DOHH2 (cell line): ENCODE measurements at regions not wholly inside any gene's neighbourhood (a gene's known extent, or its start where the extent isn't known, plus 50 kb on each side); places are given as distances from the start of the nearest gene placed in this dataset.

Source experiments
- H3F3A ChIP-seq: fragments of 200-600 bp; sonication (generic), shearing (Covaris generic); 2 replicates; pipeline ENCODE4 v1.6.0; 2016; ENCODE audit warnings: antibody characterized with exemption, mild to moderate bottlenecking; ENCODE audit not compliant: control insufficient read depth, insufficient read depth
- H3K27ac ChIP-seq: fragments of 200-600 bp; sonication (generic); 2 replicates; pipeline ENCODE4 v1.5.1; 2014; ENCODE audit warnings: low read depth, mild to moderate bottlenecking, low read length, moderate library complexity
- H3K27me3 ChIP-seq: fragments of 200-600 bp; sonication (generic); 2 replicates; pipeline ENCODE4 v1.6.1; 2014; ENCODE audit warnings: mild to moderate bottlenecking, low read length, mixed read lengths; ENCODE audit not compliant: control insufficient read depth
- H3K36me3 ChIP-seq: fragments of 200-600 bp; sonication (generic); 2 replicates; pipeline ENCODE4 v1.6.1; 2014; ENCODE audit warnings: mild to moderate bottlenecking, low read length, moderate library complexity, mixed read lengths; ENCODE audit not compliant: control insufficient read depth
- H3K4me1 ChIP-seq: fragments of 200-600 bp; sonication (generic); 2 replicates; pipeline ENCODE4 v1.6.1; 2014; ENCODE audit warnings: mild to moderate bottlenecking, low read length, mixed read lengths; ENCODE audit not compliant: control insufficient read depth
- H3K4me2 ChIP-seq: fragments of 200-600 bp; sonication (generic); 2 replicates; pipeline ENCODE4 v1.6.0; 2014; ENCODE audit warnings: mild to moderate bottlenecking, low read length, moderate library complexity
- H3K4me3 ChIP-seq: fragments of 200-600 bp; sonication (generic); 2 replicates; pipeline ENCODE4 v1.5.1; 2014; ENCODE audit warnings: mild to moderate bottlenecking, low read length, mixed read lengths
- H3K79me2 ChIP-seq: fragments of 200-600 bp; sonication (generic); 2 replicates; pipeline ENCODE4 v1.6.1; 2014; ENCODE audit warnings: mild to moderate bottlenecking, low read length, mixed read lengths; ENCODE audit not compliant: control insufficient read depth
- H3K9me2 ChIP-seq: fragments of 200-600 bp; sonication (generic); replicated peaks from 2 replicates; pipeline ENCODE4 v1.6.1; 2014; ENCODE audit warnings: mild to moderate bottlenecking, low read length, mixed read lengths; ENCODE audit not compliant: control insufficient read depth
- H3K9me3 ChIP-seq: fragments of 200-600 bp; sonication (generic); 2 replicates; pipeline ENCODE4 v1.6.1; 2014; ENCODE audit warnings: antibody characterized with exemption, low read length, mixed read lengths; ENCODE audit not compliant: control insufficient read depth, insufficient read depth
- H4K20me1 ChIP-seq: fragments of 200-600 bp; sonication (generic); 2 replicates; pipeline ENCODE4 v1.6.0; 2014; ENCODE audit warnings: low read depth, mild to moderate bottlenecking, antibody characterized with exemption, low read length, moderate library complexity; ENCODE audit not compliant: control insufficient read depth, insufficient read depth
- EZH2phosphoT487 ChIP-seq: fragments of 200-600 bp; sonication (generic); IDR thresholded peaks from 2 replicates; pipeline ENCODE4 v1.6.1; 2017; ENCODE audit warnings: borderline replicate concordance, mild to moderate bottlenecking, antibody characterized with exemption, low read length, moderate library complexity, mixed read lengths
- TF ChIP-seq, protein P1 (sequence below): fragments of 200-600 bp; sonication (generic); IDR thresholded peaks from one replicate; pipeline ENCODE4 v1.5.1; 2014; ENCODE audit warnings: antibody characterized with exemption, mild to moderate bottlenecking, low read depth, low read length; ENCODE audit not compliant: poor library complexity, severe bottlenecking

GRCh38 chr10:125568156-125568555 lies 114.8 kb downstream of the TEX36 start:
- Histone ChIP-seq H3F3A (no peaks in the 10 kb centered on the region), H3K27ac (no peak overlapping the region), H3K9me2 (no peaks in the 10 kb centered on the region), H3K9me3 (no peaks in the 10 kb centered on the region), H3K4me1 (no peaks in the 10 kb centered on the region), H3K27me3 (peaks cover 4% of the 10 kb centered on the region; the same call in 1 of the 2 replicates), H3K79me2 (no peaks in the 10 kb centered on the region), H4K20me1 (no peaks in the 10 kb centered on the region), H3K4me2 (no peak overlapping the region), H3K4me3 (no peak overlapping the region), H3K36me3 (no peaks in the 10 kb centered on the region)
- TF ChIP-seq, protein P1, sequence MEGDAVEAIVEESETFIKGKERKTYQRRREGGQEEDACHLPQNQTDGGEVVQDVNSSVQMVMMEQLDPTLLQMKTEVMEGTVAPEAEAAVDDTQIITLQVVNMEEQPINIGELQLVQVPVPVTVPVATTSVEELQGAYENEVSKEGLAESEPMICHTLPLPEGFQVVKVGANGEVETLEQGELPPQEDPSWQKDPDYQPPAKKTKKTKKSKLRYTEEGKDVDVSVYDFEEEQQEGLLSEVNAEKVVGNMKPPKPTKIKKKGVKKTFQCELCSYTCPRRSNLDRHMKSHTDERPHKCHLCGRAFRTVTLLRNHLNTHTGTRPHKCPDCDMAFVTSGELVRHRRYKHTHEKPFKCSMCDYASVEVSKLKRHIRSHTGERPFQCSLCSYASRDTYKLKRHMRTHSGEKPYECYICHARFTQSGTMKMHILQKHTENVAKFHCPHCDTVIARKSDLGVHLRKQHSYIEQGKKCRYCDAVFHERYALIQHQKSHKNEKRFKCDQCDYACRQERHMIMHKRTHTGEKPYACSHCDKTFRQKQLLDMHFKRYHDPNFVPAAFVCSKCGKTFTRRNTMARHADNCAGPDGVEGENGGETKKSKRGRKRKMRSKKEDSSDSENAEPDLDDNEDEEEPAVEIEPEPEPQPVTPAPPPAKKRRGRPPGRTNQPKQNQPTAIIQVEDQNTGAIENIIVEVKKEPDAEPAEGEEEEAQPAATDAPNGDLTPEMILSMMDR = no peak
- no peak for TF ChIP-seq EZH2phosphoT487

GRCh38 chr10:125567529-125567928 lies 115.4 kb downstream of the TEX36 start:
- Histone ChIP-seq H3K9me2 (no peaks in the 10 kb centered on the region), H3K27ac (no peak overlapping the region), H3K4me3 (no peak overlapping the region), H3K4me2 (no peak overlapping the region), H4K20me1 (no peaks in the 10 kb centered on the region), H3K4me1 (no peaks in the 10 kb centered on the region), H3K9me3 (no peaks in the 10 kb centered on the region), H3K79me2 (no peaks in the 10 kb centered on the region), H3F3A (no peaks in the 10 kb centered on the region), H3K27me3 (peaks cover 4% of the 10 kb centered on the region; the same call in 1 of the 2 replicates), H3K36me3 (no peaks in the 10 kb centered on the region)
- TF ChIP-seq, protein P1 = no peak
- no peak for TF ChIP-seq EZH2phosphoT487

- no peaks in the 10 kb centered on the region for H3K4me1 ChIP-seq
- H4K20me1 ChIP-seq = no peaks in the 10 kb centered on the region
- H3K27ac ChIP-seq = no peak overlapping the region
- no peaks in the 10 kb centered on the region for H3K36me3 ChIP-seq
- no peaks in the 10 kb centered on the region for H3K9me2 ChIP-seq
- no peaks in the 10 kb centered on the region for H3F3A ChIP-seq
- TF ChIP-seq, protein P1 = no peak
- TF ChIP-seq EZH2phosphoT487 = no peak
- H3K4me2 ChIP-seq = no peak overlapping the region
- H3K27me3 ChIP-seq = no peaks in the 10 kb centered on the region
- H3K79me2 ChIP-seq = no peaks in the 10 kb centered on the region
- no peaks in the 10 kb centered on the region for H3K9me3 ChIP-seq
- H3K4me3 ChIP-seq = no peak overlapping the region
Observed at GRCh38 chr10:125565046-125565445, 117.9 kb downstream of the TEX36 start.
